Activated T-cell treated with anti-CD3 and anti-CD28 coated beads, Interleukin-2, amount 50 U/mL, for 4 hours (primary cell): ENCODE measurements at regions not wholly inside any gene's neighbourhood (a gene's known extent, or its start where the extent isn't known, plus 50 kb on each side); places are given as distances from the start of the nearest gene placed in this dataset.

Source experiments
- ATAC-seq, 2 donors: fragments of 200-7000 bp; cut with Tn5 transposase; one replicate each; pipeline ENCODE4 v1.10.0; 2021
- DNase-seq: peaks from one replicate; pipeline ENCODE4 v3.0.0-alpha.2; 2020
- H3K27me3 Mint-ChIP-seq: one replicate; pipeline ENCODE4 v1.8.0; 2021; ENCODE audit warnings: low read depth, mixed read lengths
- H3K36me3 Mint-ChIP-seq: one replicate; pipeline ENCODE4 v1.8.0; 2022; ENCODE audit warnings: mixed read lengths; ENCODE audit not compliant: insufficient read depth
- H3K4me1 Mint-ChIP-seq: one replicate; pipeline ENCODE4 v1.8.0; 2021; ENCODE audit warnings: low read depth, mixed read lengths
- H3K4me3 Mint-ChIP-seq: one replicate; pipeline ENCODE4 v1.8.0; 2021; ENCODE audit warnings: mild to moderate bottlenecking, moderate library complexity, mixed read lengths
- H3K9me3 Mint-ChIP-seq: one replicate; pipeline ENCODE4 v1.8.0; 2021; ENCODE audit warnings: mixed read lengths

- peaks cover 3% of the 10 kb centered on the region for H3K9me3 Mint-ChIP-seq
- no peaks in the 10 kb centered on the region for H3K36me3 Mint-ChIP-seq
- H3K27me3 Mint-ChIP-seq, result no peaks in the 10 kb centered on the region
- no peak for ATAC-seq
- no peaks in the 10 kb centered on the region for H3K4me1 Mint-ChIP-seq
- no peak overlapping the region for H3K4me3 Mint-ChIP-seq
- DNase-seq, result no peak
These were observed 1389.9 kb downstream of the ARAP2 start for GRCh38 chr4:34854451-34854850.

- Mint-ChIP-seq H3K4me3 (no peak overlapping the region), H3K27me3 (no peaks in the 10 kb centered on the region), H3K9me3 (no peaks in the 10 kb centered on the region), H3K36me3 (no peaks in the 10 kb centered on the region), H3K4me1 (no peaks in the 10 kb centered on the region)
- no peak for ATAC-seq
- no peak for DNase-seq
These were observed 1382.6 kb downstream of the ARAP2 start for GRCh38 chr4:34861666-34862065.

GRCh38 chr4:34878961-34879360, 1365.4 kb downstream of the ARAP2 start:
- no peak for ATAC-seq
- no peaks in the 10 kb centered on the region for H3K27me3 Mint-ChIP-seq
- H3K9me3 Mint-ChIP-seq, result peaks cover 21% of the 10 kb centered on the region

GRCh38 chr4:34880246-34880645, 1364.1 kb downstream of the ARAP2 start:
- Mint-ChIP-seq H3K4me3 (no peak overlapping the region), H3K27me3 (no peaks in the 10 kb centered on the region), H3K9me3 (peaks cover 24% of the 10 kb centered on the region), H3K4me1 (no peaks in the 10 kb centered on the region), H3K36me3 (no peaks in the 10 kb centered on the region)
- no peak for ATAC-seq
- no peak for DNase-seq

More at GRCh38 chr4:34878961-34879360, 1365.4 kb downstream of the ARAP2 start:
- Mint-ChIP-seq H3K4me1 (no peaks in the 10 kb centered on the region), H3K4me3 (no peak overlapping the region), H3K36me3 (no peaks in the 10 kb centered on the region)
- DNase-seq, result no peak

- H3K9me3 Mint-ChIP-seq, result peaks cover 5% of the 10 kb centered on the region
- no peaks in the 10 kb centered on the region for H3K36me3 Mint-ChIP-seq
- no peaks in the 10 kb centered on the region for H3K27me3 Mint-ChIP-seq
- H3K4me1 Mint-ChIP-seq, result no peaks in the 10 kb centered on the region
- no peak for DNase-seq
- no peak overlapping the region for H3K4me3 Mint-ChIP-seq
- ATAC-seq, result no peak
These were observed 1352.4 kb downstream of the ARAP2 start for GRCh38 chr4:34891892-34892291.

GRCh38 chr4:34893382-34893781, 1350.9 kb downstream of the ARAP2 start:
- H3K36me3 Mint-ChIP-seq, result no peaks in the 10 kb centered on the region
- peaks cover 9% of the 10 kb centered on the region for H3K9me3 Mint-ChIP-seq
- no peak for ATAC-seq
- H3K4me1 Mint-ChIP-seq, result no peaks in the 10 kb centered on the region
- H3K27me3 Mint-ChIP-seq, result no peaks in the 10 kb centered on the region
- no peak for DNase-seq
- H3K4me3 Mint-ChIP-seq, result no peak overlapping the region

- no peaks in the 10 kb centered on the region for H3K36me3 Mint-ChIP-seq
- no peak overlapping the region for H3K4me3 Mint-ChIP-seq
- peaks cover 6% of the 10 kb centered on the region for H3K9me3 Mint-ChIP-seq
- no peak for ATAC-seq
- H3K4me1 Mint-ChIP-seq, result no peaks in the 10 kb centered on the region
- H3K27me3 Mint-ChIP-seq, result no peaks in the 10 kb centered on the region
- DNase-seq, result no peak
These were observed 1324.3 kb downstream of the ARAP2 start for GRCh38 chr4:34920032-34920431.

GRCh38 chr4:34921391-34921790, 1322.9 kb downstream of the ARAP2 start:
- Mint-ChIP-seq H3K4me3 (no peak overlapping the region), H3K4me1 (no peaks in the 10 kb centered on the region), H3K36me3 (no peaks in the 10 kb centered on the region), H3K9me3 (peaks cover 14% of the 10 kb centered on the region), H3K27me3 (no peaks in the 10 kb centered on the region)
- DNase-seq (no peak), ATAC-seq (no peak)

GRCh38 chr4:34922325-34922724, 1322.0 kb downstream of the ARAP2 start:
- no peak for DNase-seq
- no peaks in the 10 kb centered on the region for H3K4me1 Mint-ChIP-seq
- no peaks in the 10 kb centered on the region for H3K36me3 Mint-ChIP-seq
- peaks cover 18% of the 10 kb centered on the region for H3K9me3 Mint-ChIP-seq
- no peak overlapping the region for H3K4me3 Mint-ChIP-seq
- ATAC-seq, result no peak
- no peaks in the 10 kb centered on the region for H3K27me3 Mint-ChIP-seq

GRCh38 chr4:34932591-34932990, 1311.7 kb downstream of the ARAP2 start:
- Mint-ChIP-seq H3K9me3 (peaks cover 5% of the 10 kb centered on the region), H3K36me3 (no peaks in the 10 kb centered on the region), H3K27me3 (no peaks in the 10 kb centered on the region), H3K4me1 (no peaks in the 10 kb centered on the region), H3K4me3 (no peak overlapping the region)
- DNase-seq, result no peak
- no peak for ATAC-seq

GRCh38 chr4:34935739-34936138, 1308.6 kb downstream of the ARAP2 start:
- peaks cover 5% of the 10 kb centered on the region for H3K9me3 Mint-ChIP-seq
- DNase-seq (no peak), ATAC-seq (no peak)

GRCh38 chr4:34939073-34939472, 1305.2 kb downstream of the ARAP2 start:
- no peaks in the 10 kb centered on the region for H3K9me3 Mint-ChIP-seq
- no peaks in the 10 kb centered on the region for H3K36me3 Mint-ChIP-seq
- DNase-seq, result no peak
- no peaks in the 10 kb centered on the region for H3K4me1 Mint-ChIP-seq
- ATAC-seq, result no peak
- no peaks in the 10 kb centered on the region for H3K27me3 Mint-ChIP-seq
- no peak overlapping the region for H3K4me3 Mint-ChIP-seq

More at GRCh38 chr4:34935739-34936138, 1308.6 kb downstream of the ARAP2 start:
- no peak overlapping the region for H3K4me3 Mint-ChIP-seq
- H3K36me3 Mint-ChIP-seq, result no peaks in the 10 kb centered on the region
- H3K27me3 Mint-ChIP-seq, result no peaks in the 10 kb centered on the region
- H3K4me1 Mint-ChIP-seq, result no peaks in the 10 kb centered on the region

GRCh38 chr4:34943741-34944386, 1300.5 kb downstream of the ARAP2 start:
- Mint-ChIP-seq H3K9me3 (peaks cover 4% of the 10 kb centered on the region), H3K27me3 (no peaks in the 10 kb centered on the region), H3K4me1 (no peaks in the 10 kb centered on the region), H3K4me3 (no peak overlapping the region), H3K36me3 (no peaks in the 10 kb centered on the region)
- ATAC-seq, result no peak
- no peak for DNase-seq

GRCh38 chr4:34950926-34951325, 1293.4 kb downstream of the ARAP2 start:
- ATAC-seq, result no peak
- Mint-ChIP-seq H3K27me3 (no peaks in the 10 kb centered on the region), H3K9me3 (peaks cover 8% of the 10 kb centered on the region), H3K4me3 (no peak overlapping the region), H3K36me3 (no peaks in the 10 kb centered on the region), H3K4me1 (no peaks in the 10 kb centered on the region)
- no peak for DNase-seq

- Mint-ChIP-seq H3K4me3 (no peak overlapping the region), H3K36me3 (no peaks in the 10 kb centered on the region), H3K27me3 (no peaks in the 10 kb centered on the region), H3K4me1 (no peaks in the 10 kb centered on the region), H3K9me3 (peaks cover 8% of the 10 kb centered on the region)
- DNase-seq (no peak), ATAC-seq (no peak)
These were observed 1291.0 kb downstream of the ARAP2 start for GRCh38 chr4:34953145-34953799.
